ENCODE measurements at regions not wholly inside any gene's neighbourhood (a gene's known extent, or its start where the extent isn't known, plus 50 kb on each side); places are given as distances from the start of the nearest gene placed in this dataset.

DNA sequence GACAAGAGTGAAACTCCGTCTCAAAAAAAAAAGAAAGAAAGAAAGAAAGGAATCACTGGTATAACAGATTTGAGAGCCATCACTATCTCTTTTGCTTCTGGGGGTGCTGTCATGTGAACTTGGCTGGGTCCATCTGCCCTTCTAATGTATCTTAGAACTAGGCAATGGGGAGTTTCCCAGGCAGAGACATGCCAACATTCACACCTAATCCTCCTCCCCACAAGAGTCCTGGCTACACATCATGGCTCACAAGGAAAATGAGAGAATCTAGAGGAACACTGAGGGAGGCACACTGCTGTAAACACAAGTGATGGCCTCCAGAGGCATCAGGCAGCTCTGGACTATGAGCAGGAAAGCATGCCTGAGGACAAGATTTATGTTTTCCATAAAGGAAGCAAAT, 67.8 kb upstream of the PPP2R3A start:
- TF ChIP-seq EZH2 (IDR thresholded peaks at IDR 0.05; ENCODE audit: low read length, missing control alignments), result no peak
- TF ChIP-seq, protein P1, sequence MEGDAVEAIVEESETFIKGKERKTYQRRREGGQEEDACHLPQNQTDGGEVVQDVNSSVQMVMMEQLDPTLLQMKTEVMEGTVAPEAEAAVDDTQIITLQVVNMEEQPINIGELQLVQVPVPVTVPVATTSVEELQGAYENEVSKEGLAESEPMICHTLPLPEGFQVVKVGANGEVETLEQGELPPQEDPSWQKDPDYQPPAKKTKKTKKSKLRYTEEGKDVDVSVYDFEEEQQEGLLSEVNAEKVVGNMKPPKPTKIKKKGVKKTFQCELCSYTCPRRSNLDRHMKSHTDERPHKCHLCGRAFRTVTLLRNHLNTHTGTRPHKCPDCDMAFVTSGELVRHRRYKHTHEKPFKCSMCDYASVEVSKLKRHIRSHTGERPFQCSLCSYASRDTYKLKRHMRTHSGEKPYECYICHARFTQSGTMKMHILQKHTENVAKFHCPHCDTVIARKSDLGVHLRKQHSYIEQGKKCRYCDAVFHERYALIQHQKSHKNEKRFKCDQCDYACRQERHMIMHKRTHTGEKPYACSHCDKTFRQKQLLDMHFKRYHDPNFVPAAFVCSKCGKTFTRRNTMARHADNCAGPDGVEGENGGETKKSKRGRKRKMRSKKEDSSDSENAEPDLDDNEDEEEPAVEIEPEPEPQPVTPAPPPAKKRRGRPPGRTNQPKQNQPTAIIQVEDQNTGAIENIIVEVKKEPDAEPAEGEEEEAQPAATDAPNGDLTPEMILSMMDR (conservative IDR thresholded peaks at IDR 0.05 in 1 of 2, IDR thresholded peaks at IDR 0.05 in 1 of 2; ENCODE audit: low read depth in 1 of 2, low read length in 2 of 2), result no peak
